Omental fat pad (tissue), 3 donors: ENCODE measurements at regions not wholly inside any gene's neighbourhood (a gene's known extent, or its start where the extent isn't known, plus 50 kb on each side); places are given as distances from the start of the nearest gene placed in this dataset.

Experiments used
- ATAC-seq: fragments of 150-250 bp; one replicate; pipeline ENCODE4 v1.9.1; 2016; ENCODE audit warnings: mild to moderate bottlenecking, moderate library complexity; ENCODE audit not compliant: low FRiP score
- DNase-seq: peaks from one replicate; pipeline ENCODE4 v3.0.0-alpha.2; 2019; ENCODE audit warnings: low spot score
- CTCF ChIP-seq, 3 donors: fragments of 450-650 bp; IDR thresholded peaks; one replicate each; pipeline ENCODE4 v1.5.1; 2016 to 2017; ENCODE audit warnings: antibody characterized with exemption in 3 of 3, mild to moderate bottlenecking in 3 of 3, moderate library complexity in 2 of 3

- TF ChIP-seq CTCF (IDR thresholded peaks at IDR 0.05), result no peak
- ATAC-seq (no peak), DNase-seq (no peak)
Observed at GRCh38 chr5:17438027-17438426, 60.0 kb upstream of the TAF11L2 start.

DNA sequence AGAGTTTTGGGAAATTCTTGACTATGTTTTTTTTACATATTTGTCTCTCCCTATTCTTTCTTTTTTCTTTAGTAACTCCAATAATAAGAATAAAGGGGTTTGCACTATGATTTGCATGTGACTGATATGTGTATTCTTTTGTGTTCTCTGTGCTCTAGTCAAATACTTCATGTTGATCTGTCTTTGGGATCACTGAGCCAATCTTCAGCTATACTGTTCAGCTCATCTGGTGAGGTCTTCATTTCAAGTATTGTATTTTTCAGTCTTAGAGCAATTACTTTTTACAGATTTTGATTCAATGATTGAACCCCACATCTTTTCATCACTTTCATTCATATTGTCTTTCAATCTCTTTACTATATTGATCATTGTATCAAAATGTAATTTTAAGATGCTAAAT lies 58.1 kb upstream of the TAF11L2 start:
- no peak for DNase-seq
- ATAC-seq, result no peak
- no peak for TF ChIP-seq CTCF (IDR thresholded peaks at IDR 0.05)

DNA sequence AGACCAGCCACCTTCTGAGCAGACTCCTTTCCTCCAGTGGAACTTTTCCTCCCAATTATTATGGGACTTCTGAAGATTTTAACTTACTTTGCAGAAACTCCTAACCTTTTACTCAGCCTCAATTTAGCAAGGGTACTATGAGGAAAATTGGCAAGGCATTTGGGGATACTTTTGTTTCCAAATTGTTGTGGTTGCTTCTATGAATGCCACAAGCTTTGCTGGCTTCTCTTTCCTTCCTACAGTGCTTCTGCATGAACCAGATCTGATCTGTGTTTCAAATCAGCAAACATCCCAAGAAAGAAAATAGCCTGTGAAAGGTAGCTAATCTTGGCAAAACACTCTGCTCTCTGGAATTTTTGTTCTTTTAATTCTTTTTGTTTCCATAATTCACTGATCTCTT lies 57.3 kb upstream of the TAF11L2 start:
- no peak for DNase-seq
- TF ChIP-seq CTCF (IDR thresholded peaks at IDR 0.05), result no peak
- ATAC-seq, result no peak

- ATAC-seq, result no peak
- no peak for TF ChIP-seq CTCF (IDR thresholded peaks at IDR 0.05)
- no peak for DNase-seq
Observed at GRCh38 chr5:17441351-17441750, 56.7 kb upstream of the TAF11L2 start.

DNA sequence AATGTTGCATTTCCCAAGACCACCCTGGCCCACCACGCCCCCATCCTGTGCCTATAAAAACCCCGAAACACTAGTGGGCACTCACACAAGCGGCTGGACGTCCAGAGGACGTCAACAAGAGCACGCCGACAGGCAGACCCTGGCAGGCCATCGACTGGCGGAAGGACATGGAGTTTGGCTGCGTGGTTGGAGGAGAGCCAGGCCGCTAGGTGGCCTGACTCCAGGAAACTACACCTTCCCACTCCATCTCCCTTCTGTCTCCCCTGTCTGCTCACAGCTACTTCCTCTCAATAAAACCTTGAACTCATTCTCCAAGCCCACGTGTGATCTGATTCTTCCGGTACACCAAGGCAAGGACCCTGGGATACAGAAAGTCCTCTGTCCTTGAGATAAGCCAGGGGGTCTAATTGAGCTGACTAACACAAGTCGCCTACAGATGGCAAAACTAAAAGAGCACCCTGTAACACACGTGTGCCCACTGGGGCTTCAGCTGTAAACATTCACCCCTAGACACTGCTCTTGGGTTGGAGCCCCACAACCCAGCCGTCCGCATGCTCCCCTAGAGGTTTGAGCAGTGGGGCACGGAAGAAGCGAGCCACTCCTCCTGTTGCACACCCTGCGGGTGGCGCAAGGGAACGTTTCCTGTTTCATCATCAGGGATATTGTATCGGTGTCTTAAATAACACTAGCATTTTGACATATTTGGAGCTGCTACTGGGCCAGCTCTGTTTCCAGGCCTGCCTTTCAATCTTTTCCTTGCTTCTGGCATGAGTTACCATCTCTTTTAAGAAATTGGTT lies 54.5 kb upstream of the TAF11L2 start:
- no peak for ATAC-seq
- no peak for DNase-seq
- TF ChIP-seq CTCF (IDR thresholded peaks at IDR 0.05), result no peak

DNA sequence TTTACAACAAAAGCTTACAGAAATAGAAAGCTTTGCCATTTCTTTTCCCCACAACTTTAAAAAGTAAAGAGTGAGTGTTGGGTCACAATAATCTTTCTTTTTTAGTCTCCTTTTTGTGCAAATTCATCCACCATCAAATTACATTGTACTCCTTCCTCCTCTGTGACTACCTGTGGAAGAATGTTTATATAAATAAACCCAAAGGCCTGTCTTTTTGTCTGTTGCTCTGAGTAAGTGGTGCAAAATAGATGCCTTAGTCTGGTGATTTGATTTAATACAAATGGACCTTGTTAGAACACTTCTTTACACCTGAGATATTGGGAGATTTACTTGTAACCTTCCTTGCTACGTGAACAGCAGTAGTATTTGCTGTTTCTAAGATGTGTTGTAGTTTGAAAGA lies 53.5 kb upstream of the TAF11L2 start:
- DNase-seq, result no peak
- no peak for ATAC-seq
- TF ChIP-seq CTCF (IDR thresholded peaks at IDR 0.05), result no peak

DNA sequence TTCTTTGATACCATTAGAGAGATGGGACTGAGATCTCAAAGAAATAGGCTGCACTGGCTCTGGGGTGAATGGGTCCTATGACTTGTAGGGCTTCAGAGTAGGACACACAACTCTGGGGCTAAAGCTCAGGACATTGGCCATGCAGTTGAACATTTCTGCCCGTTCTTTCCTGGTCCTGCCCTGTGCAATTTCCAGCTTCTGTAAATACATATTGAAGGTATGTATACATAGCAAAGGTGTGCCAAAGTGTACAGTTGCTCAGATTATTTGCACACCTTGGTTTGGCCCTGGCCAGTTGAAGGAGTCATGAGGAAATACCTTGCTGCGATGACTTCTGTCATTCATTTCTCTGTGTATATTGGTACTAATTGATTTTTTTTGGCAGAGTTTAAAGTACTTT lies 52.8 kb upstream of the TAF11L2 start:
- no peak for ATAC-seq
- no peak for DNase-seq
- no peak for TF ChIP-seq CTCF (IDR thresholded peaks at IDR 0.05)
